HG02642 (cell line): ENCODE measurements at regions not wholly inside any gene's neighbourhood (a gene's known extent, or its start where the extent isn't known, plus 50 kb on each side); places are given as distances from the start of the nearest gene placed in this dataset.
"Not testable (repeated sequence)": the region's sequence is repeated elsewhere in the genome, so short reads cannot be mapped to it uniquely, and the experiment has no call there.

Experiments used
- ATAC-seq: cut with Tn5 transposase; IDR thresholded peaks from one replicate; pipeline ENCODE4 v1.9.1; 2021; ENCODE audit warnings: mild to moderate bottlenecking; ENCODE audit not compliant: unreplicated experiment, poor library complexity

GRCh38 chr4:156346959-156347385 lies 393.3 kb upstream of the CTSO start:
- no peak for ATAC-seq

- ATAC-seq = no peak
Observed at GRCh38 chr4:156344397-156344796, 390.7 kb upstream of the CTSO start.

GRCh38 chr4:156336511-156336910 lies 382.8 kb upstream of the CTSO start:
- no peak for ATAC-seq

GRCh38 chr4:156335721-156336120 lies 382.1 kb upstream of the CTSO start:
- no peak for ATAC-seq

- ATAC-seq = no peak
Observed at GRCh38 chr4:156330436-156331031, 376.9 kb upstream of the CTSO start.

- no peak for ATAC-seq
Observed at GRCh38 chr4:156329779-156330178, 376.1 kb upstream of the CTSO start.

GRCh38 chr4:156328882-156329281 lies 375.2 kb upstream of the CTSO start:
- ATAC-seq = no peak

- ATAC-seq = no peak
Observed at GRCh38 chr4:156326246-156326645, 372.6 kb upstream of the CTSO start.

GRCh38 chr4:156322592-156322991 lies 368.9 kb upstream of the CTSO start:
- ATAC-seq = no peak

- ATAC-seq = no peak
Observed at GRCh38 chr4:156321203-156321602, 367.5 kb upstream of the CTSO start.

- ATAC-seq = no peak
Observed at GRCh38 chr4:156313497-156313896, 359.8 kb upstream of the CTSO start.

- no peak for ATAC-seq
Observed at GRCh38 chr4:156312261-156312847, 358.7 kb upstream of the CTSO start.

GRCh38 chr4:156309031-156309430 lies 355.4 kb upstream of the CTSO start:
- ATAC-seq = no peak

- ATAC-seq = no peak
Observed at GRCh38 chr4:156303708-156304107, 350.0 kb upstream of the CTSO start.

- ATAC-seq = no peak
Observed at GRCh38 chr4:156298230-156298629, 344.6 kb upstream of the CTSO start.

GRCh38 chr4:156295676-156296195 lies 342.1 kb upstream of the CTSO start:
- no peak for ATAC-seq

- ATAC-seq = no peak
Observed at GRCh38 chr4:156294577-156294976, 340.9 kb upstream of the CTSO start.

- no peak for ATAC-seq
Observed at GRCh38 chr4:156293657-156294297, 340.1 kb upstream of the CTSO start.

- ATAC-seq = no peak
Observed at GRCh38 chr4:156291317-156291716, 337.7 kb upstream of the CTSO start.

GRCh38 chr4:156290811-156291210 lies 337.1 kb upstream of the CTSO start:
- ATAC-seq = no peak

- not testable (repeated sequence) for ATAC-seq
Observed at GRCh38 chr4:156290026-156290425, 336.4 kb upstream of the CTSO start.

GRCh38 chr4:156280686-156281085 lies 327.0 kb upstream of the CTSO start:
- no peak for ATAC-seq
